LoVo (cell line): ENCODE measurements at regions not wholly inside any gene's neighbourhood (a gene's known extent, or its start where the extent isn't known, plus 50 kb on each side); places are given as distances from the start of the nearest gene placed in this dataset.

Experiments
- DNase-seq: peaks from one replicate; pipeline ENCODE4 v3.0.0-alpha.2; 2016; ENCODE audit warnings: low spot score

DNA sequence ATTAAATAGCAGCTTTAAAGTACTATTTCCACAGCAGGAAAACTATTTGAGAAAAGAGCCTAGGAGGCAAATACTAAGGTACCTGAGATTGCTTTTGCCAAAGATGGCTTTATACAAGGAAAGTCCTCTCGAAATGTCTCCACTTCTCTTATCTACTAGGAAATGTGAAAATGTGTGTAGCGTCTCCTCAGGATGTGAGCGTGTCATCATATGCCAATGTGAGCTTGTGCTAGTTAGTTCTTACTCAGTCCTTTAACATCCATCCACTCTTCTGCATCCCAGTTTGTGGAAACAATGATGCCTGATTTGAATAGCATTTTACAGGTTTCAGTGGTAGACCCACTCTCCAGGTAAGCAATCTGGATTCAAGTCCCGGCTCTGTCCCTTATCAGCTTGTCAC lies 421.0 kb downstream of the DYNC2H1 start:
- no peak for DNase-seq

DNA sequence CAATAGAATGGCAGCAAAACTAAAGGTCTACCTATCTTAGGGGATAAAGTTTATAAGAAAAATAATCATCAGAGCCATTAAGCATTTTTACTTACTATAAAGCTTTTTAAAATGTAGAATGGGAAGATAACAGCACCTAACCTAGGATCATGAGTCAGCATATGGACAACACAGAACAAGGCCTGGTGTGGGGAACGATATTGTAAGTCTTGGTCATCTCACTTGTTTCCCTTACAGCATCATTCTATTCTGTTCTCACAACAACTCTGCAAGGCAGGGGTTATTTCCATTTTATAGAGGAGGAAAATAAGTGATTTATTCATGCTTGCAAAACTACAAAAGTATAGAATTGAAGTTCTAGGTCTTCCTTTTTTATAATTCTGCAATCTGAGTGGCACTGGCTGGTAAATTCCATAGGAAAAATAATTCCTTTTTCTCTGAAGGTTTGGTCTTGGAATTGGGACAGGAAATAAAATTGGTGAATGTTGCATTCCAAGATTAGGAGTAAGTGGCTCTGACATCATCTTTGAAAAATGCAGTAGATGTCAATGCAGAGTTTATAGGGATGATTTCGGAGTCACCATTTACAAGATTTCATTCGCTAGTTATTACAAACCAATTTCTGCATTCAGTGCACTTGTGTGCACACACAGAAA lies 423.0 kb downstream of the DYNC2H1 start:
- DNase-seq = no peak

DNA sequence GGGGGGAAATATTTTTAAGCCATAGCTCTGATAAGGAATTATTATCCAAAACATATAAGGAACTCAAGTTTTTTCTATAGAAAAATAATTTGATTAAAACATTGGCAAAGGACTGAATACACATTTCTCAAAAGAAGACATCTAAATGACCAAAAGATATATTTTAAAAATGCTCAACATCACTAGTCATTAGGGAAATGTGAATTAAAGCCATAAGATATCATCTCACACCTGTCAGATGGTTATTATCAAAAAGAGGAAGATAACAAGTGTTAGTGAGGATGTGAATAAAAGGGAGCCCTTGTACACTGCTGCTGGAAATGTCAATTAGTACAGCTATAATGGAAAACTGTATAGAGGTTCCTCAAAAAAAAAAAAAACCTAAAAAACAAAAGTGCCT lies 425.0 kb downstream of the DYNC2H1 start:
- DNase-seq = no peak

DNA sequence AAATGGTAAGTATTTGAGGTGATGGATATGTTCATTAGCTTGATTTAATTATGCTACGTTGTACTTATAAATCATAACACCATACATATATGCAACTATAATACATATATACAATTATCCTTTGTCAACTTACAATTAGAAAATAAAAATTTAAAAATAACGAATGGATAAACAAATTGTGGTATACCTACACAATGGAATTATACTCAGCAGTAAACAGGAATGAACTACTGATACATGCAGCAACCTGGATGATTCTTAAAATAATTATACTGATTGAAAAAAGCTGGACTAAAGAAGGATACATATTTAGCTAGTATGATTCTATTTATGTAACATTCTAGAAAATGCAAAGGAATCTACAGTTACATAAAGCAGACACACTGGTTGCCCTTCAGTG lies 425.7 kb downstream of the DYNC2H1 start:
- DNase-seq = no peak

DNA sequence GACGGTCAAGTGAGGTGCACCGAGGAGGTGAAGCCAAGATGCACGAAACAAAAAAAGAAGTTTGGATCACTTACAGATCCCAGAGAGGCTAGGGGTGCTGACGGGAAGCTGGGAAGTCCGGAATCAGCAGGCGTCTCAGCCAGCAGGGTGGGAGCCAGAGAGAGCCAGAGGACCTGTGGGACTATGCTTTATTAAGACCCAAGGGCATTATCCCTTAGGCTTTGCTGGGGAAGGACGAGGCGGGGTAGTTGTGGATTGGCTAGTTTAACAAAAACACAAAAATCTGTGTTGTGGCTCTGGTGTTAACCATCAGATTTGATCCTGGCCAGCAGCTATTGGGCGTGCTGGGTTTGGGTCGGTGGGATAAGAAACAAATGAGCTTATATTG lies 427.1 kb downstream of the DYNC2H1 start:
- DNase-seq = no peak

DNA sequence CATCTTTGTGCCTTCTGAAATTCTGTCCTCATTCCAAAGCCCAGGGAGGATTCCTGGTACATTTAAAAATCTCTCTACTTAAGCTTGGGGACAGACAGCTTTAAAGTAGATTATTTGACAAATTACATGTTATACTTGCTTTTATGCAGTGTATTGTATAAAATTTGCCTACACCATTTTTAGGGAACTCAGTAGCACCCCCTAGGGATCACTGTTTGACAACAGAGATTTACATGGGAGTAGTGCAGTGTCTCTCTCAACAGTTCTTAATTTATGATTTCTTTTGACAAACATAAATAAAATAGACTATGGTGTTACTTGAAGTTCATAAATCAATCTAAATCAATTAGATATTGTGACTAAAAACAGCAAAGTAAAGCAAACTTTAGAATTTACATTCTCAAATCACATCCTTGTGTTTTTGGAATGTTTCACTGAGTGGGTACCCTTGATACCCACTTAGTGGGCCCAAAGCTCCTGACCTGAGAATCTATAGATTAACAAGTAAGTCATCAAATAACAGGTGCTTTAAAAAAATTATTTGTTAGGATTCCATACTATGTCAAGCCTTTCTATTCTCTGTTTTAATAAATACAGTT lies 428.8 kb downstream of the DYNC2H1 start:
- DNase-seq = no peak

DNA sequence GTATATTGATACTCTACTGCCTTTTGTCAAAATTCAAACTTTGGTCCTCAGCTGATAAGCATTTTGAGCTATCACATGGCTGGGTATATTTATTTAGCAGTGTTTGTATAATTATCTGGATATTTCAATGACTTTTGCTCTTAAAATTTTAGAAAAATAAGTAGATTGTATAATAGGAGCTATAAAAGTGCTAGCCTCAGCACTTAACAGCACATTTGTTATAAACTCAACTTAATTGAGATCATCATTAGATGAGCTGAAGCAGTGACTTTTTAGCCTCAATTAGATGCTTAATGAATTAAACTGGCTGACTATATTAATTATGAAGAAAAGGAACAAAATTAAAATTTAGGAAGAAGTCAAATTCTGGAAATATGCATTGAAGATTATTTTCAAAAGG lies 429.9 kb downstream of the DYNC2H1 start:
- DNase-seq = no peak

DNA sequence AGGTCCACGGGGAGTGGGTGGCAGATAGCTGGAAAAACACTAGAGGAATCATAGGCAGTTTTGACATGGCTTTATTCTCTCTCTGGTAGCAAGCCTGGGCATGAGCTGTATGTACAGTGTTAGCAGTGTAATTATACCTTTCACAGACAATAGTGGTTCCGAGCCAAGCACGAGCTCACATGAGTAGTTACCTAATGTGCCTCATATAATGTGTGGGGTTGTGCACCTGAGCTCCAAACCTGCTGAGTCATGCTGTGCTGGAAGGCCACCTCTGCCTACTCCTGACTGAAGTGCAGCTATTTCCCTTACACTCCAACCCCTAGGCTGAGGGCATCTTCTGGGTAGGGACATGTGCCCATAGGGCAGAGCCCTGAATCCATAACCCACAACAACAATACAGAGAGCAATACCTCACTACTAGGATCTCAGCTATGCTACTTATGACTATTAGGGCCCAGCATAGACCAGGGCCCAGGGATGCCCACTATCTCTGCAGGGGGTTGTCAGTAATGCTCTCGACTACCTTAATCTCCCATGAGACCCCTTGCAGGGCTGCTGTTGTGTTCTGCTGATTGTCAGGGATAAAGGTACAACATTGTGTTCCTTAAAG lies 432.1 kb downstream of the DYNC2H1 start:
- DNase-seq = no peak

DNA sequence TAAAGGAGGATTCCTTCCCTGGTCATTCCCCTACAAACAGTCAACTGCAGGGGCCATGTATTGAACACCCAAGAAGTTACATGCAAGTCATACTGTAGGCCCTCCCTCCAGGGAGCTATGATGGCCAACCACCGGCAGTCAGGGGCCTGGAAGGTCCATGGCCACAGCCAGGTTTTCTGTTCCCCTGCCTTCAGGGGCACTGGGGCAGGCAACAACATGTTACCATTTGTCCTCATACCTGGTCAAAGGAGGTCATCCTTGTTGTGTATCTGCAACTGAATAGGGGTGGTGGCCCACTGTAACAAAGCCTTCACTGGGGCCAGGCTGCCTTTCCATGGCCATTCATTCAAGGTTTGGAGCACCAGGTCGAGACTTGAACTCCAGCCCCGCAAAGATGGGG lies 433.6 kb downstream of the DYNC2H1 start:
- DNase-seq = no peak

DNA sequence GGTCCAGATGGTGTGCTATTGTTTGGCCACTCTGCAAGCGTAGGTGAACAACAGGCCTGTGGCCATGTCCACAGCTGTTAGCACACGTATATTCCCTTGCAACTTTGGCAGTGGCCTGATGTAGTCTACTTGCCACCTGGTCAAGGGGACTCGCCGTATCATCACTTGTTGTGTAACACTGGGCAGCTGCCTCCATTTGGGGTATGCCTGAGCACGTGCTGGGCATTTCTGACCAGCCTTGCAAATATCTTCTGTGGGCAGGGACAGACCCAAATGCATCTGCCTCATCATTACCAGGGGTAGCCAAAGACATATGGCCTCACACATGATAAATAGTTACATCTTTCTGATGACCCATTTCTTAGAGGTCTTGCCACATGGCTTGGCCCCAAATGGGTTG lies 434.2 kb downstream of the DYNC2H1 start:
- DNase-seq = no peak

DNA sequence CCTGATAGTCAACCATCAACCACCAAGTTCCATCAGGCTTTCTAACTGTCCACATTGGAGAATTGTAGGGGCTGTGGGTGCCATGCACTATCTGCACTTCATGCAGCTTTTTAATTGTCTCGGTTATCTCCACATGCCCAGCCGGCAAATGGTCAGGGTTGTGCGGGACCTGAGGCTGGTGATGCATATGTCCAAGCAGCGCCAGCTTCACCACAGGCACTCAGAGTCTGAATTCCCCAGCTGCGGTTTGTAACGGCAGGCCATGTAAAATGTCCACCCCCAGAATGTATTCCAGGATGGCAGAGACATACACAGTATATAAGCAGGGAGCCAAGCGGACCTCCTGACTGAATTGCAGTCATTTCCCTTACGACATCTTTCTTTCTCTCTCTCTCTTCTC lies 435.6 kb downstream of the DYNC2H1 start:
- DNase-seq = no peak

DNA sequence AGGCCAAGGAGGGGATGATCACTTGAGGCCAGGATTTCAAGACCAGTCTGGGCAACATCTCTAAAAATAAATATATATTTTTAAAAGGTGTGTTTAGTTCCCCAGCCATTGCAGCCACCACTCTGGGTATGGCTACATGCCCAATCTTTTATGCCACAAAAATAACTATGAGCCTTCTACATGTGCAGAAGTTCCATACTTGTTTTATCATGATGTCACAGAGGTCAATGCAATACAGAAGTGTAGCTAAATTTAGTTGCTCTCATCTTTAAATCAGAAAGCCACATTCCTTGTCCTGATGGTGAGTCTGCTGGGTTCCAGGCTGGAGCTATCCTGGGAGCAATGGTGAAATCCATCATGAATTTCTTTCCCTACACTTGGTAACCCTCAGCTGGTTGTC lies 436.3 kb downstream of the DYNC2H1 start:
- DNase-seq = no peak

DNA sequence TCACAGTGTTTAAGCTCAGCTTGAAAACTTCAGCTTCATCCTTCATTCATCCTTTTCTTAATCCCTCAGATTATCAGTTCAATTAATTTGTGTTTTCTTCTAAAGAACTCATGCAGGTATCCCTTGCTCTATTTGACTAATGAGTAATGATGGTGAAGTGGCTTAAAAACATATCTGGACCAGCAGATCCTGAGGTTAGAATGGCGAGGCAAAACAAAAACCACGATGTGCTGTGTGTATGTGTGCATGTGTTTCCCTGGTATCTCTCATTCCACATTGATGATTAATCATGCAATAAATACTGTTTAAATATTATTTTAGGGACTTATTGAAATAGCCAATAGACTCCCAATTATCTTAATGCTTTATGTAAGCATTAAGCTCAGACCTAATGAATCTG lies 437.0 kb downstream of the DYNC2H1 start:
- DNase-seq = no peak

DNA sequence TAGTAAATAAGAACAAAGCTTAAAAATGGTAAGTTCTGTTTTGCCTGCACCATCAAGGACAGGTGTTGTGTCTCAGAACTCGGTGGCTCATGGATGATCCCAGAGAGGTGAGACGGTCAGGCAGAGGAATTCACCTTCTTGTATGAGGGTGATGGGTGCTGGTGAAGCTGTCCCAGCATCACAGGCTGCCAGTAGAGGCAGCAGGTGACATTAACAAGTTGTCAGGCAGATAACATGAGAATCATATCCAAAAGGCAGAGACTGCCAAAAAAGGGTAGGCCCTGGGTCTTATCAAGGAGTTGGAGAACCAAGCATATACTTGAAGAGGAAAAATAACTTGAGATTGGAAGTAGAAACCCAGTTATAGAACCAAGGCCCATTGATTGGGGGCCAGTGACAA lies 437.8 kb downstream of the DYNC2H1 start:
- no peak for DNase-seq

DNA sequence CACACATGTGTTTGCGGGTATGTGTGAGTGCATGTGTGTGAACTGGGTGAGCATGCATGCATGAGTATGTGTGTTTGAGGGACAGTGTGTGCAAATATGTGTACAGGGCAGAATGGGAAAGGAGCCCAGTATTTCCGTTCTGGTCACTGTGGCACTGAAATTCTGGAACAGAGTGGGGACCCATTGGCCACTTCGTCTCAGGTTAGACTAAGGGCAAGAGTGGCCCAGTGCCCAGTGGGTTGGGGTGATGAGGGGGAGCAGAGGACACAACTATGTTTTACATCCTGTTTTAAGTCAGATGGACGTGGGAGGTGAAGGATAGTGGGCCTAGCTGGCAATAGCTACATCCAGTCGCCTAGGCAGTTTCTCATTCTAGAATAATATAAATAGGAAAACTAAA lies 438.5 kb downstream of the DYNC2H1 start:
- DNase-seq = no peak

DNA sequence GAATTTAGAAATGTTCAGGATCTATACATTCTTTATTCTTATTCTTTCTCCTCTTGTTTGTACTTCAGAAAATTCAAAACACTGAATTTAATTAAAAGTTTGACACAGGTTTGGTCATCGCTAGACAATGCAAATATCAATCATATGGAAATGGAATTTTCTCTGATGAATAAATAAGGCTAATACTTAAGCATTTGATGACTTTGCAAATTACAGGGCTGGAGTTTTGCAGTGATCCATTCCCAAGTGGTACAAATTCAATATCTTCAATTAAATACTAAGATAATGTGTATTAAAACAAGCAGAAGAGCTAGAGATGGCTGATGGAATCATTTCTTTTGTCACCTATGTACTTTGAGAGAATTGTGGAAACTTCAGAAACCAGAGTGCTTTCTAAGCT lies 439.6 kb downstream of the DYNC2H1 start:
- no peak for DNase-seq

DNA sequence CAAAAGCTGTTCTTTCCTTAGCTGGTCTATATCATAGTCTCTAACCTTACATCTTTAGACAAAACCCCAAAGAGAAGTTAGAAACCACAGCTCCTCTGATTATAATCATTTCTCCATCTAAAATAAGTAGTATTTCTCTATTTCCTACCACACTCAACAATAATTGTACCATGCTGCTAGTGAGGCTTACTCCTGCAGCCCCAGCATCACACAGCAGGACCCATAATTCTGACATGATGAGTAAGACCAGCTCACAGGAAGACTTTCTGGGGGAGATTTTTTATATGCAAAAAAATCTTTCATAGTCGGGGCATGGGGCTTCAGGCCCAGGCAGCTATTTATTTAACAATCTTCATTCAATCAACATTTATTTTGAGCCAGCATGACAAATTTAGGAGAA lies 441.6 kb downstream of the DYNC2H1 start:
- no peak for DNase-seq

DNA sequence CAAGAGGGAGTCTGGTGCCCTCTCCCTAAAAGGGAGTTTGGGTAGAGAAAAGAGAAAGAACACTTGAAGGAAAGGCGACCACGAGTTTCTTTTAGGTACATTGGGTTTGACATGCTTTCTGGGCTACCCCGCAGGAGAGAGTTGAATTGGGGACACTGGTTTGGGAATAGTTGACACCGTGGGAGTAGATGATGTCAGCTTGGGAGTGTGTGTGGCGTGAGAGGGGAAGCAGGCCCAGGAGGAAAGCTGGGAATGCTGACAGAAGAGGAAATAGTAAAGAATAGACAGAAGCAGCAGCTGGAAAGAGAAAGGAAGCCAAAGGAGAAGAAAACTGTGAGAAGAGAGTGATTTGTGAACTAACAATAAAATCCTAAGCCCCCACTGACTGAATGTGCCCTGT lies 442.9 kb downstream of the DYNC2H1 start:
- DNase-seq = no peak

DNA sequence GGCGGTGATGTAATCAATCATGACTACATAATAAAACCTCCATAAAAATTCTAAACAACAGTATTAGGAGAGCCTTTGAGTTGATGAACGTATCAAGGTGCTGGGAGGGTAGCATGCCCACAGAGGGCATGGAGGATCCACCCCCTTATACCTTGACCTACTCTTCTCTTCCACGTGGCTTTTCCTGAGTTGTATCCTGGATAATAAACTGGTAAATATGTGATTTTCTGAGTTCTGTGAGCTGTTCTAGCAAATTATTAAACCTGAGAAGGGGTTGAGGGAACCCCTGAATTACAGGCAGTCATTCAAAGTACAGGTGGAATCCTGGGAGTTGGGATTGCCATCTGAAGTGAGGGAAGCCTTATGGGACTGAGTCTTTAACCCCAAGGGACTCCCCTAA lies 446.9 kb downstream of the DYNC2H1 start:
- DNase-seq = no peak

DNA sequence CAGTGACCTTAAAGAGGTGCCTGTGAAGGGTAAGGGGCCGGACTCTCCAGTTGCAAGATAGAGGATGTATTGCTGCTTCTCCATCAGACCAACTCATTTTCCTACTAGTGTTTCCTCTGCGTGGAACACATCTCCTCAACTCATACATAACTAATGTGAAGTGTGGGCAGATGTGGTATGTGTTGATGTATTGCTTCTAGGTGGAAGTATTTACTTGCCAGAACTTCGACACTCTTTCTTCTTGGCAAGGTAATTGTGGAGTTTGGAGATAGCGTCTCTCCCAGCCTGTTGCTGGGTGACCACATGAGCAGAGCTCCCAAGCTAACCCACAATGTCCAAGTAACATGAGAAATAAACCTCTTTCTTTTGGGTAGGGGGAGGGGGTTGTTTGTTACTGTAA lies 456.9 kb downstream of the DYNC2H1 start:
- DNase-seq = no peak

DNA sequence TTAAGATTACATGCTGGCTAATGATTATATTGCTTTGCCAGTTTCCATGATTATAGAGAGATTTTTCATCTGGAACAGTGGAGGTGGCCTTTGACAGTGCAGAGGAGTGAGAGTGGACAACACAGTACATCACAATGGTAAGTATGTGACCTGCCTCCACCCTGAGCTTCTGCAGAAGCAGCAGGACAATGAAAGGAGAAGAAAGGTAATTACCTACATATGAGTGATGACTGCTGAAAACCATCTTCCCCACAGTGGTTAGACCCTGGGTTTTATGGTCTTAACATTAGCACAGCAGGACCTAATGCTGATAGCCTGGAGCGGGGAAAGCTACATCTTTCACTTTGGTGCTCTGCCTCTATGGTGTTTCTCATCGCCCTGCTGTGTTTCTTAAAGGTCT lies 454.7 kb upstream of the DDI1 start:
- DNase-seq = no peak

DNA sequence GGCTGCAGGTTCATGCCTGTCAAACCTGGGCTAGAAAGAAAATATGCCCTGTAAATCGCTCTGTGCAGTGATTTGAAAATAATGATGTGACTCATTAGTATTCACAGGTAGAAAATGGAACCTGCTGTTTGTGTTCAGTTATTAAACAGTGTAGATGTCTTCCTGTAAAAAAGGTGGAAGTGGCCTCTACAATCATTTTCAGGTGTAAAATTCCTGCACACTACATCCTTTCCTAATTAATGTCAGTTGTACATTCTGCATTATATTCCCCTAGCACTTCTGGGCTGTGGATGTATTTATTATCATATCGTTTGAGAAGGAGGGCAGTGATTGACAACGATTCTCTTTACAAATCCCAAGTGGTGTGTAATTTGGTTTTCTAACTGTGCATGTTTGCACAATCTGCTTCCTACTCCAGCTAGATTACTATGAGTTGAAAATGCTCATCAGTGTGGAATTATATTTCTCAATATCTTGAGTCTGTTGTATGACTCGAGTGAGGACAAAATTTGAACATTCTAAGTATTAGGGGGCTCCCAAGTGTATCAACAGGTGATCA lies 454.0 kb upstream of the DDI1 start:
- no peak for DNase-seq

DNA sequence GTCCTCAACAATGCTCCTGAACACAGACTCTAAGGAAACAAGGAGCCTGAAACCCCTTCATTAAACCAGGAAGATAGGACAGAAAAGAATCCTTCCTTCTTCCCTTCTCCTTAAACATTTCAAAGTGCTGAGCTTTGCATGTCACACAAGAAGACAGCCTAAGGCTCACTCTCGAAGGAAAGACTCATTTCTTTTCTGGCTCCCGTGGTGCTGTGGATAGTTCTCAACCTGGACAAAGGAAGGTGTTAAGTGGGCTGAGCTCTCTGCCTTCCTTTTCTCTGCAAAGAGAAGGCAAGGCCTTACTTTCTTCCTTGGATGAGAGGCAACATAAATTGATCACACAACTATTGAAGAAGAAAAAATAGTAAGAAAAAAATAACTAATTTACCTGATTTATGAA lies 452.4 kb upstream of the DDI1 start:
- DNase-seq = no peak

DNA sequence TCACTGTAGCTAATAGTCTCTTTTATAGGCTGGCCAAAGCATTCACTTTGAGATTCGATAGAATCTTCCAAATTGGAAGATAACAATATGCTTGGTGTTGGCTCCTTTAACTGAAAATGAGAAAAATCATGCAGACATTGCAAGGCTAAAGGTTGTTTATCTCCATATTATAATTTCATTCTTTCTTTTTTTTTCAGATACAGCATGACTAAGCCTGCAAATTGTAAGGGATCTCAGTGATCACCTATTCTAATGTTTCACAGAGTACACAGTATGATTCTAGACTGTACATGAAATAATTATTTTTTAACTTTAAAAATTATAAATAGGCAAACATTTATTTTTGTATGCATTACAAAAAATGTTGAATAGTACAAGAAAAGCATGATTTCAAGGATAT lies 451.7 kb upstream of the DDI1 start:
- DNase-seq = no peak
